ENCODE measurements at regions not wholly inside any gene's neighbourhood (a gene's known extent, or its start where the extent isn't known, plus 50 kb on each side); places are given as distances from the start of the nearest gene placed in this dataset.
A peak's percentile ranks its signal among the peaks of the same experiment; 100 is the strongest.
"Not testable (repeated sequence)": the region's sequence is repeated elsewhere in the genome, so short reads cannot be mapped to it uniquely, and the experiment has no call there.

GRCh38 chr21:36613554-36613953 is 85.4 kb upstream of the SIM2 start:
- BruUV-seq (replicated peaks), result no TSS peak
- H3K27me3 ChIP-seq (replicated peaks; ENCODE audit: insufficient read depth, low read depth, low read length, poor library complexity), result no peaks in the 10 kb centered on the region

GRCh38 chr21:36615274-36615964 is 83.5 kb upstream of the SIM2 start:
- Histone ChIP-seq H3K27ac (ENCODE audit: low read depth, low read length, poor library complexity, severe bottlenecking) (no peak overlapping the region), H3K27me3 (replicated peaks; ENCODE audit: insufficient read depth, low read depth, low read length, poor library complexity) (no peaks in the 10 kb centered on the region), H3K36me3 (ENCODE audit: insufficient read depth, low read length, poor library complexity, severe bottlenecking) (no peaks in the 10 kb centered on the region), H3K4me3 (ENCODE audit: low read depth, low read length, poor library complexity, severe bottlenecking) (no peak overlapping the region), H3K9me3 (ENCODE audit: low read depth, low read length, poor library complexity, severe bottlenecking) (no peaks in the 10 kb centered on the region), H3K4me1 (ENCODE audit: insufficient read depth, low read length, poor library complexity, severe bottlenecking) (no peaks in the 10 kb centered on the region)
- POLR2A ChIA-PET (ENCODE audit: low non-redundant PET), result no interaction called here
- intact Hi-C loops (cut with micrococcal nuclease; ENCODE audit: unreplicated experiment), result no loop called here
- BruUV-seq (replicated peaks), result no TSS peak
- peak; percentile 53 for DNase-seq (ENCODE audit: low spot score)
- TF ChIP-seq CTCF (conservative IDR thresholded peaks at IDR 0.05; ENCODE audit: low read depth, low read length) (peak; percentile 59), EZH2 (IDR thresholded peaks at IDR 0.05; ENCODE audit: borderline replicate concordance, low read depth, low read length, poor library complexity, severe bottlenecking) (no peak)
- CTCF ChIA-PET, result no interaction called here

More at GRCh38 chr21:36613554-36613953, 85.4 kb upstream of the SIM2 start:
- no peaks in the 10 kb centered on the region for H3K9me3 ChIP-seq (ENCODE audit: low read depth, low read length, poor library complexity, severe bottlenecking)
- no peak overlapping the region for H3K4me3 ChIP-seq (ENCODE audit: low read depth, low read length, poor library complexity, severe bottlenecking)
- POLR2A ChIA-PET (ENCODE audit: low non-redundant PET), result no interaction called here
- no peak overlapping the region for H3K27ac ChIP-seq (ENCODE audit: low read depth, low read length, poor library complexity, severe bottlenecking)
- H3K36me3 ChIP-seq (ENCODE audit: insufficient read depth, low read length, poor library complexity, severe bottlenecking), result no peaks in the 10 kb centered on the region
- TF ChIP-seq EZH2 (IDR thresholded peaks at IDR 0.05; ENCODE audit: borderline replicate concordance, low read depth, low read length, poor library complexity, severe bottlenecking), result no peak
- no peak for TF ChIP-seq CTCF (conservative IDR thresholded peaks at IDR 0.05; ENCODE audit: low read depth, low read length)
- H3K4me1 ChIP-seq (ENCODE audit: insufficient read depth, low read length, poor library complexity, severe bottlenecking), result no peaks in the 10 kb centered on the region
- CTCF ChIA-PET, result no interaction called here
- intact Hi-C loops (cut with micrococcal nuclease; ENCODE audit: unreplicated experiment), result no loop called here
- no peak for DNase-seq (ENCODE audit: low spot score)

GRCh38 chr21:36616773-36617172 is 82.1 kb upstream of the SIM2 start:
- CTCF ChIA-PET; BruUV-seq (replicated peaks); H3K9me3 ChIP-seq (ENCODE audit: low read depth, low read length, poor library complexity, severe bottlenecking); DNase-seq (ENCODE audit: low spot score); H3K27me3 ChIP-seq (replicated peaks; ENCODE audit: insufficient read depth, low read depth, low read length, poor library complexity); H3K4me1 ChIP-seq (ENCODE audit: insufficient read depth, low read length, poor library complexity, severe bottlenecking); intact Hi-C loops (cut with micrococcal nuclease; ENCODE audit: unreplicated experiment); H3K36me3 ChIP-seq (ENCODE audit: insufficient read depth, low read length, poor library complexity, severe bottlenecking); POLR2A ChIA-PET (ENCODE audit: low non-redundant PET); H3K27ac ChIP-seq (ENCODE audit: low read depth, low read length, poor library complexity, severe bottlenecking); H3K4me3 ChIP-seq (ENCODE audit: low read depth, low read length, poor library complexity, severe bottlenecking): not testable (repeated sequence)

GRCh38 chr21:36621794-36622193 is 77.1 kb upstream of the SIM2 start:
- H3K9me3 ChIP-seq (ENCODE audit: low read depth, low read length, poor library complexity, severe bottlenecking); POLR2A ChIA-PET (ENCODE audit: low non-redundant PET); H3K27ac ChIP-seq (ENCODE audit: low read depth, low read length, poor library complexity, severe bottlenecking); intact Hi-C loops (cut with micrococcal nuclease; ENCODE audit: unreplicated experiment); H3K36me3 ChIP-seq (ENCODE audit: insufficient read depth, low read length, poor library complexity, severe bottlenecking); H3K27me3 ChIP-seq (replicated peaks; ENCODE audit: insufficient read depth, low read depth, low read length, poor library complexity); CTCF ChIA-PET; H3K4me1 ChIP-seq (ENCODE audit: insufficient read depth, low read length, poor library complexity, severe bottlenecking); DNase-seq (ENCODE audit: low spot score); BruUV-seq (replicated peaks); H3K4me3 ChIP-seq (ENCODE audit: low read depth, low read length, poor library complexity, severe bottlenecking): not testable (repeated sequence)

All from A673 (cell line).